ENCODE measurements at regions not wholly inside any gene's neighbourhood (a gene's known extent, or its start where the extent isn't known, plus 50 kb on each side); places are given as distances from the start of the nearest gene placed in this dataset.

DNA sequence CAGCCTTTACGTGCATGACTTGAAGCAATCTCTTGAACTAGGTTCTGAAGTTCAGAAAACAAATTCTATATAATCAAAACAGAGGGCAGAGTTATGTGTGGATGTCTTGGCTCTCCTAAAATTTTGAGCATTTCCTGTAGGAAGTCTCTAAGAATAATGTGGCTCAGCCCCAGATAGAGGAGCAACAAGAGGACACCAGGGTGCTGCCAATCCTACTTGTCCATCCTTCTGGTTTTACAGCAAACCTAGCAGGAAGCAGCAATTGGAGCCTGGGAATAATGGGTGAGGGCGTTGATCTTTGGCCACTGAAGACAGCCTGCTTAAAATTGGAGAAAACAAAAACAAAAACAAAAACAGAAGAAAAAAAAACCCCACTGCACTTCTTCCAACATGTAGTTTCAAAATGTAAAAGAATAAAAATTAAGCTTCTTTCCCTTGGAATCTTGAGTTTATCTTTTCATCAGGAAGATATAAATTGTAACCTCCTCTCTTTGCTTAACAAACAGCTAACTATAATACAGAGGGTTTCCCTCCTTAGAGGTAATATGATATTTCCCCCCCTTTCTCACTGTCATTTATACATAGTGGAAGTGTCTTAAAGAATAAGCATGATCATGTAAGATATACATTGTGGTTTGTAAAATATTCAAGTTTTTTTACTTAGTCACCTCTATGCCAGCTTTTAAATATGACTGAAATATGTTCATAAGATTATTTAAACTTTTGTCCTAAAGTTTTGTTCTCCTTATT is 130.6 kb downstream of the FBXO8 start:
- H3K36me3 ChIP-seq = no peaks in the 10 kb centered on the region
- H3K27ac ChIP-seq = no peak overlapping the region
- H3K9me3 ChIP-seq = no peaks in the 10 kb centered on the region
- intact Hi-C loops (cut with DNase I) = no loop called here
- no peaks in the 10 kb centered on the region for H3K27me3 ChIP-seq
- DNase-seq (ENCODE audit: low spot score in 2 of 2) = no peak
- no peaks in the 10 kb centered on the region for H3K4me1 ChIP-seq
- H3K4me3 ChIP-seq = no peak overlapping the region
- TF ChIP-seq, protein P1, sequence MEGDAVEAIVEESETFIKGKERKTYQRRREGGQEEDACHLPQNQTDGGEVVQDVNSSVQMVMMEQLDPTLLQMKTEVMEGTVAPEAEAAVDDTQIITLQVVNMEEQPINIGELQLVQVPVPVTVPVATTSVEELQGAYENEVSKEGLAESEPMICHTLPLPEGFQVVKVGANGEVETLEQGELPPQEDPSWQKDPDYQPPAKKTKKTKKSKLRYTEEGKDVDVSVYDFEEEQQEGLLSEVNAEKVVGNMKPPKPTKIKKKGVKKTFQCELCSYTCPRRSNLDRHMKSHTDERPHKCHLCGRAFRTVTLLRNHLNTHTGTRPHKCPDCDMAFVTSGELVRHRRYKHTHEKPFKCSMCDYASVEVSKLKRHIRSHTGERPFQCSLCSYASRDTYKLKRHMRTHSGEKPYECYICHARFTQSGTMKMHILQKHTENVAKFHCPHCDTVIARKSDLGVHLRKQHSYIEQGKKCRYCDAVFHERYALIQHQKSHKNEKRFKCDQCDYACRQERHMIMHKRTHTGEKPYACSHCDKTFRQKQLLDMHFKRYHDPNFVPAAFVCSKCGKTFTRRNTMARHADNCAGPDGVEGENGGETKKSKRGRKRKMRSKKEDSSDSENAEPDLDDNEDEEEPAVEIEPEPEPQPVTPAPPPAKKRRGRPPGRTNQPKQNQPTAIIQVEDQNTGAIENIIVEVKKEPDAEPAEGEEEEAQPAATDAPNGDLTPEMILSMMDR (IDR thresholded peaks at IDR 0.05) = no peak

DNA sequence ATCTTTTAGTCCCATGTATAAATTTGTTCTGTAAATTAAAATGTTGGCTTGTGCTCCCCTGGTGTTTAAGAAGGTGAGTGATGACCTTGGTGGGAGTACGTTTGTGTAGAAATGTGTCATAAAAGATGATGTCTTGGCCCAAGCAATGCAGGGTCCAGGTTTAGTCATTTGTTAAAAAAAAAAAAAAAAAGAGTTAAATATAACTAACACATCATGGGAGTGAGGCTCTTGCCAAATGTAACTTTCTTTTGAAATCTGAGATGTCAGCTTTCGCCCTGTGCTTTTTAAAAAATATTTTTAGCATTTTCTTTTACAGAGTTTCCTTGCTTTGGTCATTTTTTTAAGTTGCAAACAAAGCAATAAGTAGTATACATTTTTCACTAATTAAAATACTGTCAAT is 135.6 kb downstream of the FBXO8 start:
- Histone ChIP-seq H3K9me3 (no peaks in the 10 kb centered on the region), H3K36me3 (no peaks in the 10 kb centered on the region), H3K27me3 (no peaks in the 10 kb centered on the region), H3K4me3 (no peak overlapping the region), H3K4me1 (no peaks in the 10 kb centered on the region), H3K27ac (no peak overlapping the region)
- TF ChIP-seq, protein P1 (IDR thresholded peaks at IDR 0.05) = no peak
- DNase-seq (ENCODE audit: low spot score in 2 of 2) = no peak
- intact Hi-C loops (cut with DNase I) = no loop called here

DNA sequence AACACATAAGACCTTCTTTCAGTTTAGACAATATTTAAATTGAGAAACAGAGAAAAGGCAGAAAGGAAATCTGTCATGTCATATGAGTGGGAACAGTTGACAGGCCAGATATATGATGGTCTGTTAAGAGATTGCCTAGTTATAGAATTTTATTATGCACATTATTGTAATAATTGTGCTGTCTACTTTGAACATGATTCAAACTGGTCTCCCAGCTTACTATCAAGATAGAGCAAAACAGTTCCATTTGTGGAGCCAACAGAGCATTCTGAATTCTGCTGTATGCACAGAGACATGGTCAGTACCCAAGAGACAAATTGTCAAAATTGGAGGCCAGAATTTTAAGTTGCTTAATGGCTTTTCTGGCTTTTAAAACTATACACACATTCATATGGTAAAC is 139.4 kb downstream of the FBXO8 start:
- Histone ChIP-seq H3K4me3 (no peak overlapping the region), H3K27me3 (no peaks in the 10 kb centered on the region), H3K27ac (no peak overlapping the region), H3K36me3 (no peaks in the 10 kb centered on the region), H3K4me1 (no peaks in the 10 kb centered on the region), H3K9me3 (no peaks in the 10 kb centered on the region)
- TF ChIP-seq, protein P1 (IDR thresholded peaks at IDR 0.05) = no peak
- DNase-seq (ENCODE audit: low spot score in 2 of 2) = no peak
- intact Hi-C loops (cut with DNase I) = no loop called here

DNA sequence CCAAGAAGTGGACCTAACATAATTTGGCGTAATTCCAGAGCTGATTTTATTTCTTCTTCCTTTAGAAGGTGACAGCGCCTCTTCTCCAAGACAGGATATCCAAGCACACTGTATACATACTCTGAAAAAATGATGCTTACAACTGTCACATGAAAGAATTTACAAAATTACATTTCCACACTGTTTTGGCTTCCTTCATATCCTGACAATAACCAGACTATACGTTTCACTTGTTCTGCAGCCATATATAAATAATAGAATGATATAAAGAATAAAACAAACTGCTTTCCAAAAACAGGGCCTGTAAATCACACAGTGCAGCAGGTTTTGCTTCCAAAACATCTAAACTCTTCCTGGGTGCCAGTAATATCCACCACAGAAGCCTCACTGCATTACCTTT is 141.6 kb downstream of the FBXO8 start:
- no peaks in the 10 kb centered on the region for H3K4me1 ChIP-seq
- H3K27ac ChIP-seq = no peak overlapping the region
- no peak for DNase-seq (ENCODE audit: low spot score in 2 of 2)
- H3K36me3 ChIP-seq = no peaks in the 10 kb centered on the region
- H3K9me3 ChIP-seq = no peaks in the 10 kb centered on the region
- TF ChIP-seq, protein P1 (IDR thresholded peaks at IDR 0.05) = no peak
- H3K27me3 ChIP-seq = no peaks in the 10 kb centered on the region
- H3K4me3 ChIP-seq = no peak overlapping the region
- intact Hi-C loops (cut with DNase I) = no loop called here

DNA sequence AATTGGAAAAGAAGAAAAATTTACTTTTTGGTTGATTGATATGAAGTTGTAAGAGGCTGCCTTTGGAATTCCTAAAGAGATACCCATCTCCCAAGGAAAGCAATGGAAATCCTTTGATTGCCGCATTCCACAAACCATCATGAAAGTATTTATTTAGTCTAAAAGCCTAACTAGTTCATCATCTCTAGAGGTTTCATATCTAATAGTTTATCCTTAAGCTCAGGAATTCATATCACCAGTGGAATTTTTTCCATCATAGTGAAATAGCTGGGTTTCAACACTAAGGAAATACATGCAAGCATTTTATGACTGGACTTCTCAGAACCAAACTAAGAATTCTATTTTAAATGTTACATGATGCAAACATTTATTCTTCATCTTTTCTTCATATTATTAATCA is 144.9 kb downstream of the FBXO8 start:
- no peaks in the 10 kb centered on the region for H3K9me3 ChIP-seq
- TF ChIP-seq, protein P1 (IDR thresholded peaks at IDR 0.05) = no peak
- H3K27me3 ChIP-seq = no peaks in the 10 kb centered on the region
- no peak overlapping the region for H3K27ac ChIP-seq
- DNase-seq (ENCODE audit: low spot score in 2 of 2) = no peak
- H3K4me1 ChIP-seq = no peaks in the 10 kb centered on the region
- intact Hi-C loops (cut with DNase I) = no loop called here
- H3K36me3 ChIP-seq = no peaks in the 10 kb centered on the region
- no peak overlapping the region for H3K4me3 ChIP-seq

DNA sequence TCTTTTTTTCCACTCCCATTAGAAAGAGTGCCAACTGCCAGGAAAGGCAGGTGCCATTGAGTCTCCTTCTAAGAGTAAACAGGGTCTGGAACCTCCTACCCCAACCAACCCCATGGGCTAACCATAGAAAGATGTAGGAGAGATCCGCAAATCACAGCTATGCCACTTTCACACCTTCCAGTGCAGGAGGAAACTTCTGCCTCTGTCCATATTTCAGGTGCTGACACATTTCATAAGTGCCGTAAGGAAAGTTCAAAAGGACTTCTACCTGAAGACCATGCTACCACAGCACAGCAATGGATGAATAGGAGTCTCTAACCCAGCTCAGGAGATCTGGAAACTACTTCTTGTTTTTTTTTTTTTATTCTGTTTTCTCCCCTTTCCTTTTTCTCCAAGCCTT is 145.8 kb downstream of the FBXO8 start:
- intact Hi-C loops (cut with DNase I) = no loop called here
- no peak overlapping the region for H3K27ac ChIP-seq
- DNase-seq (ENCODE audit: low spot score in 2 of 2) = no peak
- H3K36me3 ChIP-seq = no peaks in the 10 kb centered on the region
- H3K4me1 ChIP-seq = no peaks in the 10 kb centered on the region
- no peaks in the 10 kb centered on the region for H3K9me3 ChIP-seq
- no peak overlapping the region for H3K4me3 ChIP-seq
- TF ChIP-seq, protein P1 (IDR thresholded peaks at IDR 0.05) = no peak
- H3K27me3 ChIP-seq = no peaks in the 10 kb centered on the region
